HAP-1 (cell line): ENCODE measurements at regions not wholly inside any gene's neighbourhood (a gene's known extent, or its start where the extent isn't known, plus 50 kb on each side); places are given as distances from the start of the nearest gene placed in this dataset.
"Not testable (repeated sequence)": the region's sequence is repeated elsewhere in the genome, so short reads cannot be mapped to it uniquely, and the experiment has no call there.

Source experiments
- DNase-seq, 2 experiments: peaks; one replicate each; pipeline ENCODE4 v3.0.0-alpha.2; 2016 to 2020; ENCODE audit warnings: low spot score in 2 of 2
- H3K27me3 ChIP-seq: fragments of 250-450 bp; sonication (Bioruptor Pico); 2 replicates; pipeline ENCODE4 v1.5.1; 2020; ENCODE audit warnings: low read depth, mild to moderate bottlenecking, moderate library complexity
- H3K36me3 ChIP-seq: fragments of 250-450 bp; sonication (Bioruptor Pico); replicated peaks from 2 replicates; pipeline ENCODE4 v1.5.1; 2020; ENCODE audit warnings: mild to moderate bottlenecking
- H3K4me1 ChIP-seq: fragments of 250-450 bp; sonication (Bioruptor Pico); 2 replicates; pipeline ENCODE4 v1.5.1; 2020; ENCODE audit warnings: mild to moderate bottlenecking
- H3K4me3 ChIP-seq: fragments of 250-450 bp; sonication (Bioruptor Pico); 2 replicates; pipeline ENCODE4 v1.5.1; 2020; ENCODE audit warnings: mild to moderate bottlenecking, moderate library complexity
- H3K9me3 ChIP-seq: fragments of 250-450 bp; sonication (Bioruptor Pico); 2 replicates; pipeline ENCODE4 v1.5.1; 2020; ENCODE audit warnings: mild to moderate bottlenecking, moderate library complexity
- in situ Hi-C: fragments of 300-500 bp; cut with MboI; formaldehyde crosslinking; loops from 3 replicates; pipeline ENCODE4 v1.14.3; 2020; ENCODE audit warnings: low sequenced_read_pairs, inconsistent platforms, mixed read lengths

GRCh38 chr5:36537724-36538123 lies 68.7 kb upstream of the SLC1A3 start:
- Histone ChIP-seq H3K4me1 (no peaks in the 10 kb centered on the region), H3K9me3 (no peaks in the 10 kb centered on the region), H3K36me3 (no peaks in the 10 kb centered on the region), H3K4me3 (no peak overlapping the region), H3K27me3 (peaks cover 8% of the 10 kb centered on the region)
- DNase-seq = no peak
- in situ Hi-C loops = no loop called here

- Histone ChIP-seq H3K9me3 (no peaks in the 10 kb centered on the region), H3K4me3 (no peak overlapping the region), H3K36me3 (no peaks in the 10 kb centered on the region), H3K4me1 (no peaks in the 10 kb centered on the region), H3K27me3 (no peaks in the 10 kb centered on the region)
- in situ Hi-C loops = no loop called here
- DNase-seq = no peak
Measured at GRCh38 chr5:36552651-36553393, 53.6 kb upstream of the SLC1A3 start.

DNA sequence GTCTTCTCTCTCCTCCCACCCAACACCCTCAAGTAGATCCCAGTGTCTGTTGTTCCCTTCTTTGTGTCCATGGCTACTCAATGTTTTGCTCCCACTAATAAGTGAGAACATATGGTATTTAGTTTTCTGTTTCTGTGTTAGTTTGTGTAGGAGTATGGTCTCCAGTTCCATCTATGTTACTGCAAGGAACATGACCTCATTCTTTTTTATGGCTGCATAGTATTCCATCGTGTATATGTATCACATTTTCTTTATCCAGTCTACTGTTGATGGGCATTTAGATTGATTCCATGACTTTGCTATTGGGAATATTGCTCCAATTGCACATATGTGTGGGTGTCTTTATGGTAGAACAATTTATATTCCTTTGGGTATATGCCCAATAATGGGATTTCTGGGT lies 51.4 kb upstream of the SLC1A3 start:
- DNase-seq, H3K4me1 ChIP-seq, H3K4me3 ChIP-seq, H3K9me3 ChIP-seq, H3K36me3 ChIP-seq, in situ Hi-C loops, H3K27me3 ChIP-seq: not testable (repeated sequence)
